ENCODE measurements at regions not wholly inside any gene's neighbourhood (a gene's known extent, or its start where the extent isn't known, plus 50 kb on each side); places are given as distances from the start of the nearest gene placed in this dataset.

GRCh38 chr13:37925878-37926473, 56.4 kb upstream of the TRPC4 start:
- no peak for DNase-seq

DNA sequence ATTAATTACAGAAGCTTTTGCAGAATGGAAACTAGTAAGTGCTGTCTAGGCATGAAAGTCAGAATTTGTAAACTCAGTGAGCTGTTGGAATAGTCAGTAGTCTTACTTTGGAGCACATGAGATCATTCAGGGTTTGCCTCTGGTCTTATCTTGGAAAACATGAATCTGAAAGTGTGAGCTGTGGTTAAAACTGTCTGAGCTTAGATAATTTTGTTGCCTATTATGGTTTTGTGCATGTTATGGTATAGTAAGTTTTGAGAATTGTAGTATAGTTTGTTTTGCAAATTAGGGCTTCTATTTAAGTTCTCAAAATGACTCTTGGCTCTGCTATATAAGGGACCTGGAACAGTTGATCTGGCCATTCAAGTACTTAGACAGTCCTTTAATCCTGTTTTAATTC, 53.7 kb upstream of the TRPC4 start:
- no peak for DNase-seq

DNA sequence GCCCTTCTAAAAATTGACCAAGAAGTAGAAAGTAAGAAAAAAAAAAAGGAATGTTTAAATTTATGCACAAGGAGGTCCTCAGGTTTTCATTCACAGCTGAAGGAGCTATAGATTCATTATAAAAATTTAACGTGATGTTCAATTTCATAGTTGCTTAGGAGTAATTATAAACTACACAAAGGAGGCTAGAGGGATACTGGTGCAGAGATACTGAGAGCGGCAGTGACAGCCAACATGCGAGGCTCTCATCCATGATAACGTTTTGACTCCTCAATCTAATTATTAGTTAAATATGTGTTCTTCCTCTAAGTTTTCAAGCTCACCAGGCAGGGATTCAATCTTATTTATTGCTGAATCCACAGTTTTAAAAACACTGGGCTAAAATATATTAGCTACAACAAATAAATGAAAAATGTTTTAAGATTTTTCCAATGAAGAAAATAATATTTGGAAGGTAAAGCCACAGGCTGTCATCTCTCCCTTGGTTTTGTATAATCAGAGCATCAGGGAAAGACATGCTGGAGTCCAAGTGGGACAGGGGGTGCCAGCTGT, 49.8 kb upstream of the TRPC4 start:
- DNase-seq = no peak
